H9 (cell line): ENCODE measurements at regions not wholly inside any gene's neighbourhood (a gene's known extent, or its start where the extent isn't known, plus 50 kb on each side); places are given as distances from the start of the nearest gene placed in this dataset.

Experiments
- DNase-seq: peaks from one replicate; pipeline ENCODE4 v3.0.0-alpha.2; 2017
- H2AFZ ChIP-seq: one replicate; pipeline ENCODE4 v1.6.1; 2013; ENCODE audit warnings: mild to moderate bottlenecking, low read length, control low read depth, moderate library complexity
- H2AK5ac ChIP-seq: 2 replicates; pipeline ENCODE4 v1.6.1; 2013; ENCODE audit warnings: low read length, control low read depth, mixed read lengths; ENCODE audit not compliant: insufficient read length
- H2BK120ac ChIP-seq: one replicate; pipeline ENCODE4 v1.6.1; 2013; ENCODE audit warnings: low read depth, mild to moderate bottlenecking, low read length, control low read depth, inconsistent platforms; ENCODE audit not compliant: poor library complexity, severe bottlenecking
- H2BK12ac ChIP-seq: 2 replicates; pipeline ENCODE4 v1.6.1; 2013; ENCODE audit warnings: low read length, control low read depth, mixed read lengths, low read depth; ENCODE audit not compliant: insufficient read length
- H2BK15ac ChIP-seq: 2 replicates; pipeline ENCODE4 v1.6.1; 2013; ENCODE audit warnings: low read depth, low read length, control low read depth
- H2BK20ac ChIP-seq: one replicate; pipeline ENCODE4 v1.6.1; 2013; ENCODE audit warnings: low read depth, mild to moderate bottlenecking, low read length, control low read depth, inconsistent platforms; ENCODE audit not compliant: poor library complexity, severe bottlenecking
- H2BK5ac ChIP-seq: 2 replicates; pipeline ENCODE4 v1.6.1; 2013; ENCODE audit warnings: low read length, control low read depth, mixed read lengths; ENCODE audit not compliant: insufficient read length
- H3K14ac ChIP-seq: 2 replicates; pipeline ENCODE4 v1.6.1; 2013; ENCODE audit warnings: low read length, control low read depth; ENCODE audit not compliant: insufficient read depth
- H3K18ac ChIP-seq: 2 replicates; pipeline ENCODE4 v1.6.1; 2013; ENCODE audit warnings: low read depth, mild to moderate bottlenecking, mixed read lengths, low read length, control low read depth; ENCODE audit not compliant: insufficient read length
- H3K23ac ChIP-seq: 2 replicates; pipeline ENCODE4 v1.6.1; 2013; ENCODE audit warnings: low read length, control low read depth, mixed read lengths, low read depth; ENCODE audit not compliant: insufficient read length
- H3K23me2 ChIP-seq: 2 replicates; pipeline ENCODE4 v1.6.1; 2013; ENCODE audit warnings: low read depth, mild to moderate bottlenecking, mixed read lengths, low read length, control low read depth; ENCODE audit not compliant: insufficient read length, poor library complexity, severe bottlenecking
- H3K27ac ChIP-seq: 2 replicates; pipeline ENCODE4 v1.5.1; 2013; ENCODE audit warnings: low read length, control low read depth, mixed read lengths, low read depth; ENCODE audit not compliant: insufficient read length
- H3K27me3 ChIP-seq: 2 replicates; pipeline ENCODE4 v1.6.1; 2013; ENCODE audit warnings: low read length, control low read depth, inconsistent platforms; ENCODE audit not compliant: insufficient read depth
- H3K4ac ChIP-seq: 2 replicates; pipeline ENCODE4 v1.6.1; 2013; ENCODE audit warnings: low read depth, mild to moderate bottlenecking, control low read depth, inconsistent platforms, low read length, moderate library complexity
- H3K4me1 ChIP-seq: 2 replicates; pipeline ENCODE4 v1.6.1; 2013; ENCODE audit warnings: low read length, control low read depth, inconsistent platforms; ENCODE audit not compliant: insufficient read depth
- H3K4me2 ChIP-seq: 2 replicates; pipeline ENCODE4 v1.6.1; 2013; ENCODE audit warnings: low read length, control low read depth, mixed read lengths; ENCODE audit not compliant: insufficient read length, insufficient read depth
- H3K56ac ChIP-seq: 2 replicates; pipeline ENCODE4 v1.6.1; 2013; ENCODE audit warnings: low read depth, mild to moderate bottlenecking, mixed read lengths, low read length, control low read depth; ENCODE audit not compliant: insufficient read length
- H3K79me1 ChIP-seq: 2 replicates; pipeline ENCODE4 v1.6.1; 2013; ENCODE audit warnings: low read depth, mild to moderate bottlenecking, moderate library complexity, low read length, control low read depth, inconsistent platforms; ENCODE audit not compliant: insufficient read depth, poor library complexity, severe bottlenecking
- H3K79me2 ChIP-seq: 2 replicates; pipeline ENCODE4 v1.6.1; 2013; ENCODE audit warnings: low read length, control low read depth, inconsistent platforms; ENCODE audit not compliant: insufficient read depth
- H3K9ac ChIP-seq: 2 replicates; pipeline ENCODE4 v1.6.1; 2013; ENCODE audit warnings: low read length, control low read depth, mixed read lengths; ENCODE audit not compliant: insufficient read length; ENCODE audit errors: extremely low read depth
- H3K9me3 ChIP-seq: one replicate; pipeline ENCODE4 v1.6.1; 2013; ENCODE audit warnings: low read depth, low read length, inconsistent platforms; ENCODE audit not compliant: control insufficient read depth
- H3T11ph ChIP-seq: one replicate; pipeline ENCODE4 v1.6.1; 2013; ENCODE audit warnings: mild to moderate bottlenecking, low read length, control low read depth, inconsistent platforms
- H4K20me1 ChIP-seq: one replicate; pipeline ENCODE4 v1.6.1; 2013; ENCODE audit not compliant: control insufficient read depth, insufficient read length, insufficient read depth
- H4K5ac ChIP-seq: 2 replicates; pipeline ENCODE4 v1.6.1; 2013; ENCODE audit warnings: low read depth, mild to moderate bottlenecking, mixed read lengths, low read length, control low read depth; ENCODE audit not compliant: insufficient read length
- H4K8ac ChIP-seq: replicated peaks from 2 replicates; pipeline ENCODE4 v1.6.1; 2013; ENCODE audit warnings: low read length, control low read depth, mixed read lengths, low read depth; ENCODE audit not compliant: insufficient read length
- H4K91ac ChIP-seq: 2 replicates; pipeline ENCODE4 v1.6.1; 2013; ENCODE audit warnings: low read depth, mild to moderate bottlenecking, moderate library complexity, mixed read lengths, low read length, control low read depth; ENCODE audit not compliant: insufficient read length
- H3K27ac Mint-ChIP-seq, 3 experiments: 2 replicates in 2 of 3; 3 replicates in 1 of 3; pipeline ENCODE4 v1.8.0; 2020 to 2021; ENCODE audit warnings: mixed read lengths in 3 of 3, mild to moderate bottlenecking in 1 of 3, moderate library complexity in 1 of 3
- H3K27me3 Mint-ChIP-seq: 2 replicates; pipeline ENCODE4 v1.8.0; 2021; ENCODE audit warnings: low read depth, mild to moderate bottlenecking, moderate library complexity, mixed read lengths
- H3K36me3 Mint-ChIP-seq, 3 experiments: 2 replicates in 2 of 3; 3 replicates in 1 of 3; pipeline ENCODE4 v1.8.0; 2020 to 2021; ENCODE audit warnings: low read depth in 3 of 3, mixed read lengths in 3 of 3; ENCODE audit not compliant: insufficient read depth in 1 of 3
- H3K4me1 Mint-ChIP-seq, 2 experiments: 2 replicates each; pipeline ENCODE4 v1.8.0; 2020; ENCODE audit warnings: mixed read lengths in 2 of 2
- H3K4me3 Mint-ChIP-seq, 2 experiments: 2 replicates in 1 of 2; 3 replicates in 1 of 2; pipeline ENCODE4 v1.8.0; 2020 to 2021; ENCODE audit warnings: mild to moderate bottlenecking in 2 of 2, mixed read lengths in 2 of 2, moderate library complexity in 1 of 2
- H3K9me3 Mint-ChIP-seq, 2 experiments: 2 replicates in 1 of 2; 3 replicates in 1 of 2; pipeline ENCODE4 v1.8.0; 2020; ENCODE audit warnings: mild to moderate bottlenecking in 2 of 2, mixed read lengths in 2 of 2, moderate library complexity in 1 of 2
- CTCF ChIP-seq: fragments of 200-600 bp; sonication (generic); conservative IDR thresholded peaks from 3 replicates; pipeline ENCODE4 v1.8.0; 2021; ENCODE audit warnings: antibody characterized with exemption, mild to moderate bottlenecking
- WGBS: extraction: QIAGEN DNeasy Blood & Tissue Kit; methylation state at CpG from one replicate; pipeline ENCODE4 v1.1.7; 2013; ENCODE audit warnings: missing lambda C conversion rate, low lambda C conversion rate, mixed read lengths; ENCODE audit not compliant: insufficient read length; ENCODE audit errors: extremely low coverage; 5-methylcytosine and 5-hydroxymethylcytosine counted together

- Histone ChIP-seq H2AK5ac (no peak overlapping the region), H3K4me2 (no peak overlapping the region), H3K23ac (no peak overlapping the region), H2BK15ac (no peak overlapping the region), H3T11ph (no peak overlapping the region), H3K9me3 (no peaks in the 10 kb centered on the region), H2BK5ac (no peak overlapping the region), H3K4me1 (0 out of 2 replicates have a peak, but pooled peaks cover 3% of the 10 kb centered on the region), H3K79me2 (no peaks in the 10 kb centered on the region), H2BK12ac (no peak overlapping the region), H3K23me2 (no peaks in the 10 kb centered on the region), H4K20me1 (no peaks in the 10 kb centered on the region), H2AFZ (no peak overlapping the region), H4K8ac (no peak overlapping the region), H3K4ac (no peak overlapping the region), H3K9ac (no peak overlapping the region), H3K79me1 (no peaks in the 10 kb centered on the region), H4K91ac (no peak overlapping the region), H3K27ac (no peak overlapping the region), H3K56ac (no peak overlapping the region), H4K5ac (no peak overlapping the region), H3K14ac (no peak overlapping the region), H2BK120ac (no peak overlapping the region), H2BK20ac (no peak overlapping the region), H3K18ac (no peak overlapping the region), H3K27me3 (no peaks in the 10 kb centered on the region)
- Mint-ChIP-seq H3K36me3 (peaks cover 0 to 7% (median 0%) of the 10 kb centered on the region in 3 experiments; a peak in 1 of 7 replicates), H3K27ac (no peak overlapping the region), H3K4me1 (peaks cover 18 to 25% of the 10 kb centered on the region in 2 experiments), H3K9me3 (peaks cover 6 to 8% of the 10 kb centered on the region in 2 experiments; a peak in 4 of 5 replicates), H3K4me3 (no peak overlapping the region), H3K27me3 (no peaks in the 10 kb centered on the region)
- no peak for TF ChIP-seq CTCF
- no CpG with 5 or more reads among the region's 4 CpGs for WGBS
- no peak for DNase-seq
Observed at GRCh38 chr4:17157304-17157703, 258.9 kb upstream of the LDB2 start.
